HG03139 (cell line): ENCODE measurements at regions not wholly inside any gene's neighbourhood (a gene's known extent, or its start where the extent isn't known, plus 50 kb on each side); places are given as distances from the start of the nearest gene placed in this dataset.

ENCODE experiments used
- ATAC-seq: cut with Tn5 transposase; IDR thresholded peaks from one replicate; pipeline ENCODE4 v1.9.1; 2021; ENCODE audit not compliant: unreplicated experiment

DNA sequence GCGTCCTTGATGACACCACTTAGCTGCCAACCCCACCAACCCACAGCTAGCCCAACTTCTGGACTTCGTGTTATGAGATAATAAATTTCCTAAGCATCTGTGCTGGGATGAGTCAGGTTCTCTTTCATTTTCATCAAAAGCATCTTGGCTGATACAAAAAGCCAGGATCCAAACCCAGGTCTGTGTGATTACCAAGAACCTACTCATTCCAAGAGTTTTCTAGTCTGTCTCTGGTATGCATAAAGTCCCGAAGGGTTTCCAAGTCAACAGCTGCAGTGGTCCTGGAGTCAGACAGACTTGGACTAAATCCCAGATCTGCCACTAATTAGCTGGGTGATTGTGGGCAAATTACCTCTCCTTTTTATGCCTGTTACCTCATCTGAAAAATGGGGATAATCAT, 55.5 kb upstream of the SERP2 start:
- no peak for ATAC-seq

DNA sequence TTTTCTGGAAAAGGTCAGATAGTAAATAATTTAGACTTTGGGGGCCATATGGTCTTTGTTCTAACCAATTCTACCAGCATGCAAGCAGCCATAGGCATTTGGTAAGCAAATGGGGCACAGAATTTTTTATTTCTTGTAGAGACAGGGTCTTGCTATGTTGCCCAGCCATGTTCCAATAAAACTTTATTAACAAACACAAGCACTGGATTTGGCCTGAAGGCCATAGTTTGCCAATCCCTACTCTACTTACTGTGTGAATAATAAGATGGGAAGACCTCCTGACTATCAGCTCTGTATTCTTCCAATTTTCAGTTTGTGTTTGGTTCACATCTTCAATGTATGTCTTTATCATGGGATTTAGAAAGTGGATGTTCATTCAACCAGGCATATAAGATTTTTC, 53.0 kb upstream of the SERP2 start:
- no peak for ATAC-seq

DNA sequence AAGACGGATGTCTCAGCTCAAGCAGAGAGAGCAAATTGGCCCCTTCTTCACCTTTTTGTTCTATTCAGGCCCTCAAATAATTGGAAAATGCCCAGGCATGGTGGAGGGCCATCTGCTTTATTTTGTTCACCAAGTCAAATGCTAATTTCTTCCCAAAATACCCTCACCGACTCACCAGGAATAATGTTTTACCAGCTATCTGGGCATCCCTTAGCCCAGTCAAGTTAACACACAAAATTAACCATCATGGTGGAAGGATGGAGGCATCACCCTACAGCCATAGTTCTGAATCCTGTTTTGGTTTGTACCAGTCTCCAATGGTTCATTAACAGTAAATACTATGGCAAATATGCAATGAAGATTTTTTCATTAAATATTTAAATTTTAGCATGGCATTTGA, 51.7 kb upstream of the SERP2 start:
- ATAC-seq: no peak

DNA sequence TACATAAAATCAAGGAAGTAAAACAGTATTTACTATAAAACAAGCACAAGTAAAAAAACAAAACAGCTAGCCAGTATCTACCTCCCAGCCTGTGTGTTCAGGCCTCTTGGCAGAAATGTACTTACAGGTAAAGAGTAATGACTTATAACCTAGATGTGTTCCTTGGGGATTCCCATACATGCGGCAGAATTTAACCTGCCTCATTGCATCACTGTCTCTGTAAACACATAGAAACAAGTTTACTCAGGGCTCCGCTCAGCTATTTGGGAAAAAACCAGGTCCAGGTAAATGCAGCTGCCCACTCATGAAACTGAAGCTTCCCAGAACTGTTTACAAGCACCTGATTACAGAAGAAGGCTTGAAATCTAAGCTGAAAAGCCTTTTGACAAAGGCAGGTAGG, 50.7 kb upstream of the SERP2 start:
- no peak for ATAC-seq

DNA sequence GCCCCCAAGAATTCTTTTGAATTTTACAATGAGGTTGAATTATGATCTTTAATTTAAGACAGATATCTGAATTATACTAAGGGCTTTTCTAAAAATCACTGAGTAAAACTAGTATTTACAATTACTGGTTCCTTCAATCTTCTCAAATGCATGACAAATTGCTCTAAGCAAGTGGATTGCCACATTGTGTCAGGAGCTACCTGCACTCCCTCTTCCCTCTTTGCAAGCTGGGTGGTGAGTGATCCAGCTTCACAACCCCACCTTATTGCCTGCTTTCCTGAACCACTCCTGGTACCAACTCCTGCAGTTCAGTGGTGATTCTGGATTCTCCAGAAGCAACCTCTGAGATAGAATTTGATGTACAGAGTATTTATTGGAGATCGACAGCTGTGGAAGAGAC, 49.9 kb upstream of the SERP2 start:
- no peak for ATAC-seq
